ENCODE measurements at regions not wholly inside any gene's neighbourhood (a gene's known extent, or its start where the extent isn't known, plus 50 kb on each side); places are given as distances from the start of the nearest gene placed in this dataset.

DNA sequence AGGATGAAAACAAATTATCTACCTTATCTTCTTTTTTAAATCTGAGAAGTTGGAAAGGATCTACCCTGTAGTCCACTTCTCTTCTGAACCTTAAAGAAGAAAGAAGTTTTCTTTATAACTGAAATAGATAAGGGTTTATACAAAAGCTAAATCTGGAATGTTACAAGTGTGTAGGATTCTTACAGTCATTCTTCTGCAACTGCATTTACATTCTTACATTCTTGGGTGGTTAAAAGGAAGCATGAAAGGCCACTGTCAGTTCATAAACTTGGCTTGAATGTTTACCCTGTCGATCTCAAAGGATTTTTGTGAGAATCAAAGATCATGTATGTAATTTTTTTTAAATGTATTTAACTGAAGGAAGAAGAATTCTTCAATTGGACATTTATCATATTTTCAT lies 142.1 kb upstream of the BRINP3 start:
- TF ChIP-seq, protein P1, sequence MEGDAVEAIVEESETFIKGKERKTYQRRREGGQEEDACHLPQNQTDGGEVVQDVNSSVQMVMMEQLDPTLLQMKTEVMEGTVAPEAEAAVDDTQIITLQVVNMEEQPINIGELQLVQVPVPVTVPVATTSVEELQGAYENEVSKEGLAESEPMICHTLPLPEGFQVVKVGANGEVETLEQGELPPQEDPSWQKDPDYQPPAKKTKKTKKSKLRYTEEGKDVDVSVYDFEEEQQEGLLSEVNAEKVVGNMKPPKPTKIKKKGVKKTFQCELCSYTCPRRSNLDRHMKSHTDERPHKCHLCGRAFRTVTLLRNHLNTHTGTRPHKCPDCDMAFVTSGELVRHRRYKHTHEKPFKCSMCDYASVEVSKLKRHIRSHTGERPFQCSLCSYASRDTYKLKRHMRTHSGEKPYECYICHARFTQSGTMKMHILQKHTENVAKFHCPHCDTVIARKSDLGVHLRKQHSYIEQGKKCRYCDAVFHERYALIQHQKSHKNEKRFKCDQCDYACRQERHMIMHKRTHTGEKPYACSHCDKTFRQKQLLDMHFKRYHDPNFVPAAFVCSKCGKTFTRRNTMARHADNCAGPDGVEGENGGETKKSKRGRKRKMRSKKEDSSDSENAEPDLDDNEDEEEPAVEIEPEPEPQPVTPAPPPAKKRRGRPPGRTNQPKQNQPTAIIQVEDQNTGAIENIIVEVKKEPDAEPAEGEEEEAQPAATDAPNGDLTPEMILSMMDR (IDR thresholded peaks at IDR 0.05; ENCODE audit: low read depth, low read length): no peak
- no peak for TF ChIP-seq MYC (IDR thresholded peaks at IDR 0.05; ENCODE audit: low read depth, low read length)

Data from NB4 (cell line).